H1 (cell line): ENCODE measurements at regions not wholly inside any gene's neighbourhood (a gene's known extent, or its start where the extent isn't known, plus 50 kb on each side); places are given as distances from the start of the nearest gene placed in this dataset.

Experiments
- CEBPB ChIP-seq: IDR thresholded peaks from 2 replicates; pipeline ENCODE4 v1.6.1; 2012; ENCODE audit warnings: low read depth, low read length
- CTCF ChIP-seq, 3 experiments: IDR thresholded peaks; 1 replicate in 2 of 3; 2 replicates in 1 of 3; pipeline versions ENCODE4 v1.5.1 to v1.6.1; 2011; ENCODE audit warnings: low read length in 3 of 3, mild to moderate bottlenecking in 3 of 3, inconsistent platforms in 2 of 3, low read depth in 1 of 3, moderate library complexity in 1 of 3; ENCODE audit not compliant: insufficient read depth in 1 of 3; ENCODE audit errors: control extremely low read depth in 1 of 3
- EP300 ChIP-seq, 2 experiments: IDR thresholded peaks; 1 replicate in 1 of 2; 2 replicates in 1 of 2; pipeline ENCODE4 v1.6.1; 2011 to 2012; ENCODE audit warnings: low read depth in 2 of 2, low read length in 2 of 2, mild to moderate bottlenecking in 2 of 2, borderline replicate concordance in 1 of 2, inconsistent platforms in 1 of 2, moderate library complexity in 1 of 2

GRCh38 chr18:70920840-70921374 is 632.1 kb downstream of the SOCS6 start:
- TF ChIP-seq CTCF (IDR thresholded peaks at IDR 0.05; ENCODE audit: control extremely low read depth in 1 of 3, insufficient read depth in 1 of 3, low read depth in 1 of 3, low read length in 3 of 3), result no peak
- TF ChIP-seq CEBPB, result no peak
- no peak for TF ChIP-seq EP300 (IDR thresholded peaks at IDR 0.05; ENCODE audit: borderline replicate concordance in 1 of 2, low read depth in 2 of 2, low read length in 2 of 2)
